ENCODE measurements at regions not wholly inside any gene's neighbourhood (a gene's known extent, or its start where the extent isn't known, plus 50 kb on each side); places are given as distances from the start of the nearest gene placed in this dataset.
"Not testable (repeated sequence)": the region's sequence is repeated elsewhere in the genome, so short reads cannot be mapped to it uniquely, and the experiment has no call there.

DNA sequence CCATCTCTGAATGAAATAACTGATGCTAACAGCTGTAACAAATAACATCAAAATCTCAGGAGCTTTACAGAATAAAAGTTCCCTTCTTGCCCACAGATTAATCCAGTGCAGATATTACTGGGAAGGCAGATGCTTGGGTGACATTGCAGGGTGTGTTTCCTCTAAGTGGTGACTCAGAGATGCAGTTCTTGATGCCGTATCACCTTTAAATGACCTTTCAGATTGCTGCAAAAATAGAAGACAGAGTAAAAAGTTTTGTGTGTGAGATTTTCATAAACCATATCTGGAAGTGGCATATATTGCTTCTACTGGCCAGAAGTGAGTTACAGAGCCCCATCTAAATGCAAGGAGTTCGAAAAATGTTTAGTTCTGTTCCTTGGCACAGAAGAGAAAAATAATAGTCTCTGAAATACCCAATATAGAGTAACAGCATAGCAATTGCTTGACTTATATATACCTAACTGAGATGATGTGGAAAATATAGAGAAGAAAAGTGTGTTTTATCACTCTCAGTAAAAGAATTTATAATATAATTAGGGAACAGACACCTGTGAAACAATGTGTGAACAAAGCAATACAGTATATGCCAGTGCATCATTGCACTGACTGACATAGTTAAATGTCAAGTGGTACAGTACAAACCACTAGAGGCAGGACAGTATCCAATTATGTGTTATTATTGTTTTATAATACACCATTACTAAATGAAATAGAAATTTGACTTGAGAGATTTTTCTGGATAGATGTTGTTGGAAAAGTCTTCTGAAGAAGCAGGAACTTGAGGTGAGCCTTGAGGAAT is 430.7 kb upstream of the CBLB start:
- DNase-seq (ENCODE audit: low read depth in 1 of 2, low spot score in 1 of 2): no peak

DNA sequence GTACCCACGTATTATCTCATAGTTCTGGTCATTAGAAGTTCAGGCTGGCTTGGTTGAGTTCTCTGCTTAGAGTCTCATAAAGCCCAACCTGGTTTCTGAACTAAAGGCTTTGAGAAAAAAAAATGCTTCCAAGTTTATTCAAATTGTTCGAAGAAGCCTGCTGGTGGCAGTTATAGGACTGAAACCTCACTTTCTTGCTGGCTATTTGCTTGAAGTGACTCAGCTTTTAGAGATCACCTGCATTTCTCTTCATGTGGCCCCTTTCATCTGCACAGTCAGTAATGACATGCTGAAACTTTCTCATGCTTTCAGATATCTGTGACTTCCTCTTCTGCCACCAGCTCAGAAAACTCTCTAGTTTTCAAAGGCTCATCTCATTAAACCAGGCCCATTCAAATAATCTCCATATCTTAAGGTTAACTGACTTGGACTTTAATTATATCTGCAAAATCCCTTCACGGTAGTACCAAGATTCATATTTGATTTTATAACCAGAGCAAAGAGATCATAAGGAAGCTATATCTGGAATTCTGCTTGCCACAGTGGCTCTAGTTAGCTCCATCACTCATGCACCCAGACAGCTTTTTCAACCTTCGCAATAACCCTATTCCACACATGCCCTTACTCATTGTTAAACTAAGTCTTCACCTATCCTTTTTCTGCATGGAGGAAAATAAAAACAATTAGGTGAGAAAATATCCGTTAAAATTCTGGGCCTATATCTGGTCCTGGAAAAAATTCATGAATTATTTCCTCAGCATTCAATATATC is 433.8 kb upstream of the CBLB start:
- no peak for DNase-seq (ENCODE audit: low read depth in 1 of 2, low spot score in 1 of 2)

GRCh38 chr3:106303766-106304165 is 435.0 kb upstream of the CBLB start:
- no peak for DNase-seq (ENCODE audit: low read depth in 1 of 2, low spot score in 1 of 2)

DNA sequence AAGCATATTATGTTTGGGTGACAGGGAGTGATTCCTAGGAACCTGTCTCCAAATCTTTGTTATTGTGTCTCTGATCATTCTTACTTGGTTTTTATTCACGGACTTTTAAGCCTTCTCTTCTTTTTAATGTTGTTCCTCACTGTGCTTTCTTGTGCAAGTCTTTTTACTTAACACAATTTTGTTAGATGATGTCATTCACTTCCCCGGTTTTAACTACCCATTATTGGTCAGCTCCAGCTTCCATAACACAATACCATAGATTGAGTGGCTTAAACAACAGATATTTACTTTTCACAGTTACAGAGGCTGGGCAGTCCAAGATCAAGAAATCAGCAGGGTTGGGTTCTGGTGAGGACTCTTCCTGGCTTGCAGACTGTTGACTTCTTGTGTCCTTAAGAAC is 436.3 kb upstream of the CBLB start:
- no peak for DNase-seq (ENCODE audit: low read depth in 1 of 2, low spot score in 1 of 2)

DNA sequence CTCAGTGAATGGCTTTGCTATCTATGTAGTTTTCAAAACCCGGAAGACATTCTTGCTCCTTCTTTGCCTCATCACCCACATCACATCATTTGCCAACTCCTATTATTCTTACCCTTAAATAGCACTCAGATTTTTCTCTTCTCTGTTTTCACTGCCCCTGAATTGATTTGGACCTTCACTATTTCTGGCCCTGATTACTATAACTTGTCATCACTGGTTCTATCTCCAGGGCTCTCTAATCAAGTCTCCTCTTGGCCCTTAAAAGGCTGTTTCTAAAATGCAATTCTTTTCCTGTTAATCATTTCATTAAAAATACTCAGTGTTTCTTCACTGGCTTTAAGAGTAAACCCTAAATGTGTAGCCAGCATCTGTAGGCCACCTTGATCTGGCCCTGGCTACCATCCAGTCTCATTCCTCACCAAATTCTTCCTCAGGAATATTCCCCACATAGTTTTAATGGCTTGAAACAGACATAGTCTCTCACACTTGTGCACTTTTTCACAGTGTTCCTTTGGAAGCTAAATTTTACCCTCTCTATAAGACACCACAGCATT is 437.1 kb upstream of the CBLB start:
- DNase-seq (ENCODE audit: low read depth in 1 of 2, low spot score in 1 of 2): no peak

DNA sequence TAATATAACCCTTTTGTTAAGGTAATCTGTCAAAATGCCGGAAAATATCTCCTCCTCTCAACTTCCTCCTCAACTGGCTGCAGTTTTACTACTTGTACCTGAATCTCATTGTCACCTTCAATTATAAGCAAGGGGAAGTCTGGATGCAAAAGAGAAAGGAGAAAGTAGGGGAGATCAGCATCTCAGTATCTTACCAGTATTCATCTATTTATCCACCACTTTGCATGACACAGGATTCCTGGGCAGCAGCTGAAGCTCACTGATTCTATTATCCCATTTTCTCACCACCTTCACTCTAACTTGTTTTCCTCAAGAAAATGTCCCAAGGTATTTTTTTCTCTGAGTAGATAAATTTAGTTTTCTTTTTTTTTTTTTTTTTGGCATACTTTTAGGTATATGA is 440.5 kb upstream of the CBLB start:
- no peak for DNase-seq (ENCODE audit: low read depth in 1 of 2, low spot score in 1 of 2)

- not testable (repeated sequence) for DNase-seq (ENCODE audit: low read depth in 1 of 2, low spot score in 1 of 2)
Measured at GRCh38 chr3:106309798-106310197, 441.0 kb upstream of the CBLB start.

DNA sequence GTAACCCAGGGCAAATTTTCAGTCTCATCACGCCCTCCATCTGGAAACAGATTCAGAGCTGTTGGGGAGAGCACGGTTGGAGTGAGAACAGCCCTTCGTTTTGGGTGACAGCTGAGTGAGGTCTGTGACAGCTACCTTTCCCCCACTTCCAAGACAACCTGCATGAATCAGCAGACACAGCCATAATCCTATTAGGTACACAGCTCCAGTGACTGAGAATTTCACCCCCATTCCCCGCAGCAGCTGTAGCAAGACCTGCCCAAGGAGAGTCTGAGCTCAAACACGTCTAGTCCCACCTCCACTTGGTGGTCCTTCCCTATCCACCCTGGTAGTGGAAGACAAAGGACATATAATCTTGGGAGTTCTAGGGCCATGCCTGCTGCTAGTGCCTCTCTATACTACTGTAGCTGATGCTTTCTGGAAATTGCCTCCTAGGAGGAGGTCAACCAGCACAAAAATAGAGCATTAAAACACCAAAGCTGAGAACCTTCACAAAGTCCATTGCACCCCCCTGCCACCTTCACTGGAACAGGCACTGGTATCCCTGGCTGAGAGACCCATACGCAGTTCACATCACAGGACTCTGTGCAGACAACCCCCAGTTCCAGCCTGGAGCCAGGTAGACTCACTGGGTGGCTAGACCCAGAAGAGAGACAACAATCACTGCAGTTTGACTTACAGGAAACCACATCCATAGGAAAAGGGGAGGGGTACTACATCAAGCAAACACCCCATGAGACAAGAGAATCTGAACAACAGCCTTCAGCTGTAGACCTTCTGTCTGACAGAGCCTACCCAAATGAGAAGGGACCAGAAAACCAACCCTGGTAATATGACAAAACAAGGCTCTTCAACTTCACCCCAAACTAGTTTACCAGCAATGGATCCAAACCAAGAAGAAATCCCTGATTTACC is 448.6 kb upstream of the CBLB start:
- no peak for DNase-seq (ENCODE audit: low read depth in 1 of 2, low spot score in 1 of 2)

DNA sequence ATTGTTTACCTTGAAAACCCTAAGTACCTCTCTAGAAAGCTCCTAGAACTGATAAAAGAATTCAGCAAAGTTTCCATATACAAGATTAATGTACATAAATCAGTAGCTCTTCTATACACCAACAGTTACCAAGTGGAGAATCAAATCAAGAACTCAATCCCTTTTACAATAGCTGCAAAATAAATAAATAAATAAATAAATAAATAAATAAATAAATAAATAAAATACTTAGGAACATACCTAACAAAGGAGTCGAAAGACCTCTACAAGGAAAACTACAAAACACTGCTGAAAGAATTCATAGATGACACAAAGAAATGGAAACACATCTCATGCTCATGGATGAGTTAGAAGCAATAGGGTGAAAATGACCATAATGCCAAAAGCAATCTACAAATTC is 452.6 kb upstream of the CBLB start:
- not testable (repeated sequence) for DNase-seq (ENCODE audit: low read depth in 1 of 2, low spot score in 1 of 2)

GRCh38 chr3:106323586-106323985 is 454.8 kb upstream of the CBLB start:
- DNase-seq (ENCODE audit: low read depth in 1 of 2, low spot score in 1 of 2): no peak

- no peak for DNase-seq (ENCODE audit: low read depth in 1 of 2, low spot score in 1 of 2)
Measured at GRCh38 chr3:106326941-106327695, 458.3 kb upstream of the CBLB start.

DNA sequence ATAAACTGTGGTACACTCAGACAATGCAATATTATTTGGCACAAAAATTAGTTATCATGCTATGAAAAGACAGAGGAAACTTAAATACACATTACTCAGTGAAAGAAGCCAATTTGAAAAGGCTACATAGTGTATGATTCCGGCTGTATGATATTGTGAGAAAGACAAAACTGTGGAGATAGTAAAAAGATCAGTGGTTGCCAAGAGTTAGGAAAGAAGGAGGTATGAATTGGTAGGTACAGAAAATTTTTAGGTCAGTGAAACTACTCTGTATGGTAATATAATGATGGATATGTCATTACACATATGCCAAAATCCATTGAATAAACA is 458.8 kb upstream of the CBLB start:
- DNase-seq (ENCODE audit: low read depth in 1 of 2, low spot score in 1 of 2): no peak

- no peak for DNase-seq (ENCODE audit: low read depth in 1 of 2, low spot score in 1 of 2)
Measured at GRCh38 chr3:106328224-106328623, 459.4 kb upstream of the CBLB start.

DNA sequence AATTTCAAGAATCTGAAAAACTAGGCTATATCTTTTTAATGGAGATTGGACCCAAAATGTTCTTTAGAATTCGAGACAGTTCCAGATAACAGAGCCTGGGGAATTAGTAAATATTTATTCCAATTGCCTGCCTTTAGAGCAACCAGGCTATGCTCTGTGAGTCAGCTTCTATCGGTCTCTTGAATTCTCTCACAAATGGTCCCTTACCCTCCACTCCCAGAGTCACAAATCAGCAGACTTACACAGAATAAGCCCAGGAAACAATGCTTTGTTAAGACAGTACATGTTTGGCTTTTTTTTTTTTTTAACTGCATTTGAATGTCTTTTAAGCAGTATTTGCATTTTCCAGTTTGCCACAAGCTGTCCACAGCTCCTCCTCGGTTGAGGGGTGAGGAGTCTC is 460.7 kb upstream of the CBLB start:
- no peak for DNase-seq (ENCODE audit: low read depth in 1 of 2, low spot score in 1 of 2)

GRCh38 chr3:106331636-106332035 is 462.8 kb upstream of the CBLB start:
- DNase-seq (ENCODE audit: low read depth in 1 of 2, low spot score in 1 of 2): no peak

GRCh38 chr3:106332129-106332528 is 463.3 kb upstream of the CBLB start:
- no peak for DNase-seq (ENCODE audit: low read depth in 1 of 2, low spot score in 1 of 2)

DNA sequence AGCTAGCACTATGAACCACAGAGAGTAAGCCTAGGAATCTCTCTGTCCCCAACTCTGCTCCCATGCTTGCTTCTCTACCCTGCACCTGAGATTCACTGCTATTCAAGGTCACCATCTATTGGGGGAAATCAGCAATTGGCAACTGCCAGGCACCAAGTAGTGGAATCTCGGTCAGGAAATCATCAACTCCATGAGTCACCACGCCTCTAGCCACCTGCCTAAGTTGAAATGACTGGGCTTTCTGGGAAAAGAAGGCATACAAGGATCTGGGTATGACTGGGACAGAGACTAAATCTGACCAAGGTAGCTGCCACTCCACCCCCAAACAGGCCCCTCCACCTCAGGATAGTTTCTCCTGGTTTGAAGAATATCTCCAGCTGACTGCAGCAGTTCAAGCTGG is 464.1 kb upstream of the CBLB start:
- no peak for DNase-seq (ENCODE audit: low read depth in 1 of 2, low spot score in 1 of 2)

DNA sequence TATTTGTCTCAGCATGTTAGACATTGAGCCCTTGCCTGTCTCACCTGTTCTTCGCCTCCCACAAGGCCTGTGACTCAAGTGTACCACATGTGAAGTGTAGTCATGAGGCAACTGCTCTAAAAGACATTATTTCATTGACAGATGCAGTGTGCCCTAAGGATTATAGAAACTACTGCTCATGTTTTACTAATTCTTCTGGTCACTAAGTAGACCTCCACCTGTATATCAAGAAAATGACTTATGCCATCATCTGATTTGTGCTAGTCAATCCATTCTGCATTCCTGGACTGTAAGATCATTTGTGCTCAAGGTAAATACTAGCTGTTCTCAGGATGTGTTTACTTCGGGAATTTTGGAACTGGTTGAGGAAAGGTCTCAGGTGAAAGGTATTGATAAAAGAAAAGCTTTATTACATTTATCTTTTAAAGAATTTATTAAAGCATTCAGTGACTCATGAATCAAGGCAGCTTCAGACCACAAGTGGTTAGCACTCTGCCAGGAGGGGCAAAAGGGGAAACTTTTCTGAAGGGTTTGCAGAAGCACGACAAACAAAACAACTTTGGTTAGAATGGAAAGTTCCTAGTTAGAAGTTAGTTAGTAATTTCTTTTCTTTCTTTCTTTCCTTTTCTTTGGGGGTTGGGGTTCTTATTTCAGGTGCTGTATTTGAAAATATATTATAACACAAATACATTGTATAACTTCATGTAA is 465.3 kb upstream of the CBLB start:
- DNase-seq (ENCODE audit: low read depth in 1 of 2, low spot score in 1 of 2): peak in 1 of 2 donors; percentile 16

- no peak for DNase-seq (ENCODE audit: low read depth in 1 of 2, low spot score in 1 of 2)
Measured at GRCh38 chr3:106336619-106337018, 467.8 kb upstream of the CBLB start.

DNA sequence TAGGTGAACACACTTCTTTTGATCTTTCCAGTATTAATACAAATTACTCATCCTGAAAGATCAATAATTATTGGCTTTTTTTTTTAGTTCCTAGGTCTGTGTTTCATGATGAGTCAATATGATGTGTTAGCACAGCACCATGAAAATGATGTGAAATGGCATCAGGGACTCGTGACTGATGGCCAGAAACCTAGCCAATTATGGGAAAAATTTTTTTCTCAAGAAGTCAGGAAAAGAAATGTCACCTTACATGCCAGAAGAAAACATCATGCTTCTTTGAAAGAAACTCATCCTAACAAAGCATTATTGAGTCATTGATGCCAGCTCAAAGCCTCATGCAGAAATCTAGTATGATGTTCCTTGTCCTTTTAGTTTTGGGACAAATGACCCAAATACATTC is 468.3 kb upstream of the CBLB start:
- DNase-seq (ENCODE audit: low read depth in 1 of 2, low spot score in 1 of 2): no peak
